ENCODE measurements at regions not wholly inside any gene's neighbourhood (a gene's known extent, or its start where the extent isn't known, plus 50 kb on each side); places are given as distances from the start of the nearest gene placed in this dataset.

DNA sequence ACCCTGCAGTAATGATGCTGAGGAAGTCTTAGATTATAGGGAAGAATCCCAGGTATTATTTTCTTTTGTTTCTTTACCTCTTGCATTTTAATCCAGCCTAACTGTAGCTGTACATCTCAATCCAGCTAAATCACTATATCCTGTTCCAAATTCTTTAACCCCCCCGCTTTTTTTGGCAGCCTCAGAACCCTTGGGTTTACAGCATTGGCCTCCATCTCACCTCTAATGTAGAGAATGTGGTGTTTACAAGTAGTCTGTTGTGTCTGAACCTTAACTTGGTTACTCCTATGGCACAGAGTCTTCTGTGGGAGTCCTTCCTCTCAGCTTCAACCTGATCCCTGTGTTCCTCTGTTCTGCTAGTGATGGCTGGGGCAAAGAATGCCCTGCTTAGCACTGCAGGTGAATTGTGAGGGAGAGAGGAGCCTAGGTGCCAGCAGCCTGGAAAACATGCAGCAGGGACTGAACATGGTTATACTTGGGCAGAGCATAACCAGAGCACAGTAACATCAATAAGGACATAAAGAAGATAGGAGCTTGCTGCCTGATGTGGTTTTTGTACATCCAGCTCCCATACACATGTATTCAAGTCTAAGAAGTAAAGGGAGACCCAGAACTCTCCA lies 130.2 kb downstream of the FAM124B start:
- intact Hi-C loops (cut with DNase I, micrococcal nuclease), result no loop called here
- DNase-seq, result no peak
- no peak for ATAC-seq

DNA sequence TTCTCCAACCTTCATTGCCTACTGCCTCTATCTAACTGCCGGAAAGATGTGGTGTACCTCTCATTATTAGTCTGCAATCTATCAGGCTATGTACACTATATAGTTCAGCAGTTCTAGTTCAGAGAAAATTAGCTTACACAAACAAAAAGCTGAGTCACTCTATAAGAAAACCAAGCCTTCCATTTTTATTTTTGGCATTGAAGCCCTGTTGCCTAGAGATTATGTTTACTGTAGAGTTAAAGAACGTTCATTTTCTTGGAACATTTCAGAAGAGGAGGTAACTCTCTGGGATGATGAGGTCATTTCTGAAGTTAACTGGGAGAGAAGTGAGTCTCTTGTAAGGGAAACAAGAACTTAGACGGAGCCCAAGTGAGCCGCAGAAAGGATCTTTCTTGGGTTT lies 133.5 kb downstream of the FAM124B start:
- ATAC-seq (peak; percentile 59), DNase-seq (no peak)
- intact Hi-C loops (cut with DNase I, micrococcal nuclease), result no loop called here

DNA sequence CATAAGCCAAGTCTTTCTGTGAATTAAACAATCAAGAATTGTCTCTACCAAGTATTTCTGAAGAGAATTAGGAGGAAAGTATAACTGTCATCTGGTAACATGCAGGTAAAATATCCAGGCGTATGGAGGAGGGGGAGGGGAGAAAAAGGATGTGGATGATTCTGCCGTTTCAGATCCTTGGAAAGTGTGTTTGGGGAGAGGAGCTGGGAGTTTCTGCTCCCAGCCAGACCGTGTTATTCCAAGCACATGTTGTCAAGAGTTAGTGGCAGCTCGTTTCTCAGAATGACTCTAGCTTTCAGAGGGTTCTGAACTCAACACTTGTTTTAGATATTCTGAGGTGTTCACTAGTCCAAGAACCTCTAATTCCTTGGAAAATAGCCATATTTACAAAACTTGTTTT lies 137.6 kb downstream of the FAM124B start:
- intact Hi-C loops (cut with DNase I, micrococcal nuclease), result no loop called here
- DNase-seq (no peak), ATAC-seq (no peak)

DNA sequence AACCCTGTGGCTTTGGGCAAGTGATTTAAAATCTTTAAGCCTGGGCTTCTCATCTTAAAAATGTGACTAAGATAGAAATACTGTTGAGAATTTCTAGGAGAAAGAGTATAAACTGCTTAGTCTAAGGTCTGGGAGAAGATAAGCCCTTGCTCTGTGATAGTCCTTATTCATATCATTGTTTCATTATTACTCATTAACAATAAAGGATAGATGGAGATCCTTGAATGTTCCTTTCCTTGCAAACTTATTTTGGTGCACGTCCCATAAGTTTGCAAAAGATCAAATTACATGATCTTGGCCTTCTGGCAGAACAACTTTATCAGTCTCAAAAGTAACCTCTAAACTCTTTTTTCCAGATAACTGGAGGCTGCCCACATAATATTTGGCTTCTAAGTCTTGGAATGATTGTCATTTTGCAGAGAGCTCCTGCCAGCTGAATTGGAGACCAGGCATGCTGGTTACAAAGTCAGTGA lies 138.3 kb downstream of the FAM124B start:
- DNase-seq (no peak), ATAC-seq (no peak)
- intact Hi-C loops (cut with DNase I, micrococcal nuclease), result no loop called here

DNA sequence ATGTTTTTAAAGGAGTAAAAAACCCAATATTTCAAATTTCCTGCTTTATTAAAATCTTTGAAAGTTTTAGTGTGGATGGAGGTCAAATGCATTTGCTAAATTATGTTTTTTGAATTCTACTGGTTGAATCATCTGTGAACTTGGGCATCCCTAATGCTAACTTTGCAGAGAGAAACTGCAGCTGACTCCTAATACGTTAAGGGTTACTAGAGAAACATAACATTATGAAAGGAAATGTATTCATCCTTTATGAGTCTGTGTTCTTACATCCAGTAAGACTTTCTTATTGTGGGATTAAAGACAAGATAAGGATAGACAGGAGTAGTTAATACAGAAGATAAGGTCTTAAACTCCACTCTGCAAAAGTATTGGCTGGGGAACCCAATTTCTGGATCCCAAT lies 140.6 kb downstream of the FAM124B start:
- intact Hi-C loops (cut with DNase I, micrococcal nuclease), result no loop called here
- no peak for ATAC-seq
- DNase-seq, result no peak

DNA sequence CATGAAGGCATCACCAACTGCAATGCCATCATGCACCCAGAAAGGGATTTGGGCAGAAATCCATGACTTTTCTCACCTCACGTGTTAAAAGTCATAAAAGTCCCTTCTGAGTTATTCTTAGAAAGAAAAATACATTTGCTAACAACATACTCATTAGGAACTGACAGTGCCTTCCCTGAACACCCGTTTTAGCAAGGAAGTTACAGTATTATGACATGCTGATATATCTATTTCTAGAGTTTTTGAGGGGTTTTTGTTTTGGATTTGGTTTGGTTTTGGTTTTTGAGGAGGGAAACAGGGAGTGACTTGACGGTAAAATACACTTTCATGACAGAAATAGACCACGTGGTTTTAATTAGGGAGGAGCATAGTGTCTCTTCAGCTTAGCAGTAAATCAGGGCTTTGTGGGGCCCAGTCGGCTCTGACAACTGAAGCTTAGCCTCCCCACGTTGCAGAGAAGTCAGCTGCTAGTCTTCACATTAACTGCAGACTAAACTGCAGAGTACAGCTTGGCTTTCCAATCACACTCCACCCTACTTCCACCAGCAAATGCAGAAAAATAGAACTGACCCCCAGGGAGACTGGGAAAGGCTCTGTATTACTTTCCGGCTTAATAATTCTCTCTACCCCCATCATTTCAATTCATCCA lies 141.4 kb downstream of the FAM124B start:
- DNase-seq (no peak), ATAC-seq (no peak)
- intact Hi-C loops (cut with DNase I, micrococcal nuclease), result no loop called here

DNA sequence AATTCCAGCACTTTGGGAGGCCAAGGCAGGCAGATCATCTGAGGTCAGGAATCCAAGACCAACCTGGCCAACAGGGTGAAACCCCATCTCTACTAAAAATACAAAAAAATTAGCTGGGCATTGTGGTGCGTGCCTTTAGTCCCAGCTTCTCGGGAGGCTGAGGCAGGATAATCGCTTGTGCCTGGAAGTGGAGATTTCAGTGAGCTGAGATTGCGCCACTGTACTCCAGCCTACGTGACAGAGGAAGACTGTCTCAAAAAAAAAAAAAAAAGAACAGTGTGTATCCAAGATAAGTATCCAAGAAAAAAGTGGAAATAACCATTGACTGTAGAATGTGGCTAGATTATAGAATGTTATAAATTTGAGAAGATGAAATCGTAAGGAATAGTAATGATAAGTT lies 142.1 kb downstream of the FAM124B start:
- intact Hi-C loops (cut with DNase I, micrococcal nuclease), result no loop called here
- ATAC-seq (no peak), DNase-seq (no peak)

DNA sequence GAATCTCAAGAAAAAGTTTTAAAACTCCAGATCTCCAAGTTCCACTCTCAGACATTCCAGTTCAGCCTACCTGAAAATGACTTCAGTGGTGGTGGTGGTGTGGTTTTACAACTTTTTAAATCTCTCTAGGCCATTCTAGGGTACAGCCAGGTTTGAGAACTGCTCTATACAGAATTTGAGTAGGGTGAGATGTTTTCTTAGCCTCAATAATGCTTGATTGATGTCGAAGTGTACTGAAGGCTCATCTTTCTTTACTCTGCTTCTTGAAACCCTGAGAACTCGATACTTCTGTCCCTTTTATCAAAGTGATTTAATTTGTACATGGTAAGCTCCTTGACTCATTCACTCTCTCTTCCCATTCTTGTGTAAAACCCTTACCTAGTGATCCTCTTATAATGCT lies 143.8 kb downstream of the FAM124B start:
- ATAC-seq, result no peak
- DNase-seq, result no peak
- intact Hi-C loops (cut with DNase I, micrococcal nuclease), result no loop called here

DNA sequence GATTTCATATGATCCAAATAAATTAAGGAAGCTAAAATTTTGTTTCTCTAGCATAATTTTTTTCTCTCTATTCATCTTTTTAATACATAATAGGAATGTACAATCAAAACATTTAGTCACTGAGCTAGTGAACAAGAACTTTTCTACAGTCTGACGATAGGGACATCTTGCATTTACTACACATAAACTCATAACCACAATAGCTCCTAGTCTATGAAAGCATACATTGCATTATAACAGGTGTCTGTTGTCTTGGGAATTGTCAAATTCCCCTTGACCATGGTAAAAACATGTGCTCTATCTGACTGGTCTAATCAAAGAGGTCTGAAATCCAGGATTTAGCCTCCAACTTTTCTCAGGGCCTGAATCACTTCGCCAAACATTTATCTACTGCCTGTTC lies 144.8 kb downstream of the FAM124B start:
- intact Hi-C loops (cut with DNase I, micrococcal nuclease), result no loop called here
- ATAC-seq (no peak), DNase-seq (no peak)

DNA sequence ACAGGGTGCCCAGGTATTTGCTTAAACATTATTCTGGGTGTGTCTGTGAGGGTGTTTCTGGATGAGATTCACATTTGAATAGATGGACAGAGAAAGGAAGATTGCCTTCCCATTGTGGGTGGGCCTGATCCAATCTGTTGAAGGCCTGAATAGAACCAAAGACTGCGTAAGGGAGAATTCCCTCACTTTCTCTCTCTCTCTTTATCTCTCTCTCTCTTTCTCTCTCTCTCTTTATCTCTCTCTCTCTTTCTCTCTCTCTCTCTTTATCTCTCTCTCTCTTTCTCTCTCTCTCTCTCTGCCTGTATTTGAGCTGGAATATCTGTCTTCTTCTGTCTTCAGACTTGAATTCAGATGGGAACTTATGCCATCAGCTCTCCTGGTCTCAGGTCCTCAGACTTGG lies 148.4 kb downstream of the FAM124B start:
- intact Hi-C loops (cut with DNase I, micrococcal nuclease), result no loop called here
- ATAC-seq (no peak), DNase-seq (no peak)

DNA sequence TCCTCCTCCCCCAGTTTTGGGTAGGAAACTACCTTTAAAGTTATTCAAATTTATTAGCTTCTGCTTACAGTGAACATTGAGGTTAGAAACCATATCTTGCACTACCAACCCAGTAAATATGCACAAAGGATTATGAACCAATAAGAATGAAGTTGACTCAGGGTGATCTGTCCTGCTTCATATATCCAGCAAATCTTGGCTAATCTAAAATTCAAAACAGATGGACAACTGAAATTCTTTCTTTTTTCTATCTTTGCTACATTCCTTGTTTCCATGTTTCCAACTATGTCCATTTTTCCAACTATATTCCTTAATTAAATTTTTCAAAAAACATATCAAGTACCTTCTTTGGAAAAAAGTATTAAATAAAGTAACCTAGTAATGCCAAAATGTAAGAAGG lies 149.3 kb downstream of the FAM124B start:
- no peak for ATAC-seq

DNA sequence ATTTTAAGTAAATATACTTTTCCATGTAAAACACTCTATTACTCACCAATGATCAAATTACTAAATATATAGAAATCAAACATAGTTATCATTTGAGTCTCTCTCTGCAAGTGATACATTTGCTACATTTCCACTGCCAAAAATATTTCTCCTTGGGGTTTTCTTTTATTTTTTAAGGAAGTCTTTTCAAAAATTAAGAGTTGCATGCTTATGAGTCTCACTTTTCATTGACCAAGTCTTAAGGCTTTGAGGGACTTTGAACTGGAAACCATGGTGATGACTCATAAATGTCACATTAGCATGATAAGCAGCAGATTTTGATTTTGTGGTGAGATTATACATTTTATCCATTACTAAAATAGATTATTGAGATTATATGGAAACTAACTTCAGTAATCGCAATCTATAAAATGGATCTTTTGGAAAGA lies 152.9 kb downstream of the FAM124B start:
- DNase-seq (no peak), ATAC-seq (peak; percentile 73)
- intact Hi-C loops (cut with DNase I, micrococcal nuclease), result no loop called here

More for the DNA sequence above, 149.3 kb downstream of the FAM124B start:
- DNase-seq, result no peak
- intact Hi-C loops (cut with DNase I, micrococcal nuclease), result no loop called here

DNA sequence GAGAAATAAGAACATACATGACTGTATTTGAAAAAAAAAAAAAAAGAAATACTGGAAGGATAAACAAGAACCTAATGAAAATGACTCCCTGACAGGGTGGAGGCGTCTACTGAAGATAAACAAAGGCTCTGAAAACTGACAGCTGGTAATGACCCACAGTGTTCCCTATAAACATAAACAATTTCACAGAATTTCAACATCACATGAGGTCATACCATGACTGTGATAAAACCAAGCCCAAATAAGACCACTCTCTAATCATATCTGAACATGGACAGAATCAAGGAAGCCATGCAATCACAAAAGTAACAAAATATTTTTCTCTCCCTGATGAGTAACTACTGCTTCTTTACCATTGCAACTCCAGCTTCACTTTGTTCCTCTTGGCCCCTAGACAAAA lies 159.3 kb downstream of the FAM124B start:
- no peak for DNase-seq
- no peak for ATAC-seq
- intact Hi-C loops (cut with DNase I, micrococcal nuclease), result no loop called here

DNA sequence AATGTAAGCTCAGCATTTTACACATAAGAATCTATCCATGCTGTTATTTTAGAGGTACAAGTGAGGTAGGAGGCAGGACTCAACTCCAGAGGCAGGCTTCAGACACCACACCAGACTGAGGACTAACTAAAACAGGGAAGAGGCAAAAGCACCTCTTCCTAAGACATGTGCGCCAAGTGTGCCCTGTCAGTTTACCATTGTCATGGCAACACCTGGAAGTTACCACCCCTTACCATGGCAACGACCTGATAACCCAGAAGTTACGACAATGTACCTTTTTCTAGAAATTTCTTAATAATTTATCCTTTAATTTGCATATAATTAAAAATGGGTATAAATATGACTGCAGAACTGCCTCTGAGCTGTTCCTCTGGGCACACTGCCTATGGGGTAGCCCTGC lies 160.1 kb downstream of the FAM124B start:
- ATAC-seq (no peak), DNase-seq (no peak)
- intact Hi-C loops (cut with DNase I, micrococcal nuclease), result no loop called here

DNA sequence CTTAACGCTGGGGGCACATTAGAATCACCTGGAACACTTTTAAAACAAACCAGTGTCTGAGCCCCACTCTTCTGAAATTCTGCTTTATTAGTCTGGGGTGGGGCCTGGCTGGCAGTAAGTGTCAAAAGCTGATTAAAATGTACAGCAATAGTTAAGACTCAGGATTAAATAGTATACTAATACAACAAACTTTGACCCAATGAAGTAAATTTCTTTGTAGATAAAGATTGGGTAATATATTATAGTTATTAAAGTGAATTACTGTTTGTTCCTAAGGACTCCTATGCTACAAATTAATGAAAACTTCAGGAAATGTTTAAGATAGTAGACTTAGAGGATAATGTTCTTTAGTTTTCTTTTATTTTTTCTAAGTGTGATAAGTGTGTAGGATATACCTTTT lies 160.9 kb downstream of the FAM124B start:
- ATAC-seq, result no peak
- intact Hi-C loops (cut with DNase I, micrococcal nuclease), result no loop called here
- DNase-seq, result no peak

DNA sequence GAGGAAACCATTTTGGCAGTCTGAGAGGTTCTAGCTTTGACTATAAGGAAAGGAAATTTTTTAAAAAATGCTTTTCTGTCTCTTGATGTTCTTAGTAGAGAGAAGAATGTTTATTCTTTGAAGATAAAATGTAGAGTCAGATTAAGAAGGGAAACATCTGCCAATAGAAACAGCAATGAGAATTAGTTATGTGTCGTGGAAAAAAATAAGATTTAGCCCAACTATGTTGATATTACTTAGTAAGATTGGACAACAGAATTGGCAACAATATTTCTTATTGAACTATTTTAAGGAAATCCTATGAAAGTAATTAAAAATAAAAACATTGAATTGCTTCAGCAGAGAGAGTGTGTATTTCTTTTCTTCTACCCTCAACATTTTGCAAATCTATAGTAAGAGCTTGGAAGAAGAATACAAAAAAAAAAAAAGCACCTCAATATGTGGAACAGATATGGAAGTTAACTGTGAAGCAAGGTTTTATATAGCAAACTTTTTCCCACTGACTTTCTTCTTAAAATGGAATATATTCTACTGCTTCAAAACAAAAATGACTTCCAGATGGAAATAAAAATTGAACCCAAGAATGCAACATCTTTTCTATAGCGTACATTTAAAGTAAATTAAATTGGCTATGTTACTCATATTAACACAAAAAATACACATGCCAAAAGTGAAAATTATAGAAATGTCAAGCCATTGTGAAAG lies 177.9 kb downstream of the FAM124B start:
- intact Hi-C loops (cut with DNase I, micrococcal nuclease), result no loop called here
- no peak for DNase-seq
- ATAC-seq, result no peak

DNA sequence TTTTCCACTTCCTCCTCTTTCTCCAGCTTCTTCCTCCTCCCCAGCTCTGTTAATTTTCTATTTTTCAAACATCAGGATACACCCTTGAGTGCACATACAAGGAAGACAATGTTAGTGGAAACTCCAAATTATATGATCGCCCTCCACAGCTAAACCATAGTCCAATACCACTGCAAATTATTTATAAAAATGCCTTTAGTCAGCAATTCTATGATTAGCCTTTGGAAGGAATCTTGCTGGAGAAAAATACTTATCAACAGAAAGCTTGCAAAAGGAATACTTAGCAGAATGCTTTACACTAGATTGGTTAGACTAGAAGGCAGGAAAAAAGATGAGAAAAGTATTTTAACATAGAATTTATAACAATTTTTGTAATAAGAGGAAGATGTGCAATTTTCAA lies 178.9 kb downstream of the FAM124B start:
- DNase-seq (no peak), ATAC-seq (no peak)
- intact Hi-C loops (cut with DNase I, micrococcal nuclease), result no loop called here

DNA sequence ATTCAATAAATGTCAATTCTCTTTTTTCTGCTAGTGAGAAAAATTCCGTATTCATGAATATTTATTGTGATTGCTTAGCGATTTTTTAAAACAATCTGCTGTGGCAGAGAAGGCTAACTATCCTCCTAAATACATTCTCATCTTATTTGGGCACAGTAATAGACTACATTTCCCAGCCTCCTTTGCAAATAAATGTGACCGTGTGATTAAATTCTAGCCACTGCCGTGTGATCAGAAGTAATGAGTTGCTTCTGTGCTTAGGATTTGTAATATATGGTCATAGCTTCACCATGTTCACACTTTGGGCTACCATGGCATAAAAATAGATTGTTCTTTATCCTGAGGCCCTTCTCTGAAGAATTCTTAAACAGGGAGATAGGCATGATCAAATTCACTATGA lies 179.6 kb downstream of the FAM124B start:
- ATAC-seq (no peak), DNase-seq (no peak)

DNA sequence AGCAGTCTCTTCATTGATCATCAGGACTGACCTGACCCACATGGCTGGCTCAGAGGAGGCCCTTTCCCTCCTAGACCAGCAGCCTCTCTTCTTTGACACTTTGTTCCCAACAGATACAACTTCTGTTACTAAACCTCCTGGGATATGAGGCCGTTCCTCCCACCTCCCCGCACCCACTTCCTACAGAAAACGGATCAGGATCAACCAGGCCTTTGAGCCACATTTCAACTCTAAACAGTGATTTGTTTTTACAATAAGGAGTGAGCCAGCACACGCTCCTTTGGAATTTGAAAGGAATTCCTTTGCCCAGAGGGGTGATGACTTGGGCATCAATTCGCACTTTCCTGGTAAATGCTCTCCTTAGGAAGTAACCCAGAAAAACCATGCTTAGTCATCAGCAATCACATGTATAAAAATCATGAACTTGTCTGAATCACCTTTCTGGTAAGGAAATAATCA lies 180.4 kb downstream of the FAM124B start:
- intact Hi-C loops (cut with DNase I, micrococcal nuclease), result no loop called here
- no peak for ATAC-seq
- no peak for DNase-seq

More for the DNA sequence above, 179.6 kb downstream of the FAM124B start:
- intact Hi-C loops (cut with DNase I, micrococcal nuclease), result no loop called here

DNA sequence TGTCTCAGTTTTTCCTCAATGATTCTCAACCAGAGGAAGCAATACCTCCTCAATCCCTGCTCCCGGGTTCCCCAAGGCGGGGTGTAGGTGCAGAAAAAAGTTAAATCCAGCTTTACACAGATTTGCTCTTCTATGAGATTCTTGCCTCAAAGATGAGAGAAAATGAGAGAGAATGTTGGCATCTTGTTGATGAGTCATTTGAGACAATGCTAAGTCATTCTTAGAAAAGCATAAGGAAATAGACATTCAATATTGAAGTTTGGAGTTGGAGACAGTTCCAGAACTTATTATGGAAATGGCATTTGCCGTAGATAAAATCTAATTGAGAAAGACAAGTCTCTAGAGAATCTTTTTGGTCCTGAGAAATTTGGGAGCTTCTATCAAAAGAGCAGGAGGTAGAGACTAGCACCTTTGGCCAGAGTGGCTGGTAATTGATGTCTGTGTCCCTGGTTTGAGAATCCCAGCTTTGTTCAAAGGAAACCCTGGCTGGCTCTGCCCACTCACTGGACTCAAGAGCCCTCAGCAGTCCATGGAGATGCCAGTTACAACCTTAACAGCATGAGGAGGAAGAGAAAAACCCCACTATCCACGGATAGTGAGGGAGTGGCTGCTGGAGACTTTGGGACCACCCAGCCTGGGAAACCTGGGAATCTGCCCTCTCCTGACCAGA lies 181.2 kb downstream of the FAM124B start:
- intact Hi-C loops (cut with DNase I, micrococcal nuclease), result no loop called here
- DNase-seq (no peak), ATAC-seq (no peak)
